Spleen (tissue), 7 donors: ENCODE measurements at regions not wholly inside any gene's neighbourhood (a gene's known extent, or its start where the extent isn't known, plus 50 kb on each side); places are given as distances from the start of the nearest gene placed in this dataset.

ENCODE experiments used
- CTCF ChIP-seq, 11 experiments: fragments of 200-600 bp in 7 of 11; fragments of 450-650 bp in 4 of 11; sonication (generic) in 4 of 11; IDR thresholded peaks in 8 of 11; conservative IDR thresholded peaks in 3 of 11; 1 replicate in 7 of 11; 2 replicates in 4 of 11; pipeline versions ENCODE4 v1.4.0 to v1.8.0; 2016 to 2021; ENCODE audit warnings: antibody characterized with exemption in 11 of 11, inconsistent platforms in 4 of 11, mild to moderate bottlenecking in 1 of 11
- POLR2A ChIP-seq, 3 donors: fragments of 450-650 bp; IDR thresholded peaks; one replicate each; pipeline ENCODE4 v1.5.1; 2017; ENCODE audit warnings: antibody characterized with exemption in 3 of 3, mild to moderate bottlenecking in 1 of 3
- POLR2AphosphoS5 ChIP-seq, 3 donors: sonication (generic); formaldehyde crosslinking; IDR thresholded peaks; one replicate each; pipeline ENCODE4 v1.5.1; 2017; ENCODE audit warnings: antibody characterized with exemption in 3 of 3
- donor health status: DM: no; HTN: no; CAD: no; lungs with moderate emphysema.
- donor health status: DM: no; HTN: no; CAD: no.
- donor health status: DM: no; HTN: no; CAD: no.

- TF ChIP-seq CTCF (IDR thresholded peaks at IDR 0.05 in 8 of 11, conservative IDR thresholded peaks at IDR 0.05 in 3 of 11) (no peak), POLR2AphosphoS5 (IDR thresholded peaks at IDR 0.05) (no peak), POLR2A (IDR thresholded peaks at IDR 0.05) (no peak)
These were observed 137.6 kb upstream of the MARCKS start for GRCh38 chr6:113719545-113719944.
